GM23338 (cell line): ENCODE measurements at regions not wholly inside any gene's neighbourhood (a gene's known extent, or its start where the extent isn't known, plus 50 kb on each side); places are given as distances from the start of the nearest gene placed in this dataset.

Experiments used
- ATAC-seq: fragments of 200-7000 bp; cut with Tn5 transposase; 3 replicates; pipeline ENCODE4 v1.9.1; 2020
- DNase-seq: peaks from one replicate; pipeline ENCODE4 v3.0.0-alpha.2; 2015; ENCODE audit warnings: low spot score
- H2AFZ ChIP-seq: fragments of 200-600 bp; sonication (generic); 2 replicates; pipeline ENCODE4 v1.8.0; 2016; ENCODE audit warnings: antibody characterized with exemption, mild to moderate bottlenecking, moderate library complexity
- H3F3A ChIP-seq: fragments of 200-600 bp; sonication (generic); replicated peaks from 2 replicates; pipeline ENCODE4 v1.8.0; 2017; ENCODE audit warnings: antibody characterized with exemption, mixed run types, low read depth
- H3K27ac ChIP-seq: fragments of 200-600 bp; sonication (generic); 2 replicates; pipeline ENCODE4 v1.6.1; 2016; ENCODE audit warnings: low read depth
- H3K27me3 ChIP-seq: fragments of 200-600 bp; sonication (generic); 2 replicates; pipeline ENCODE4 v1.8.0; 2016; ENCODE audit warnings: mild to moderate bottlenecking, mixed run types, moderate library complexity; ENCODE audit not compliant: insufficient read depth
- H3K36me3 ChIP-seq: fragments of 200-600 bp; sonication (generic); 2 replicates; pipeline ENCODE4 v1.8.0; 2016; ENCODE audit warnings: mild to moderate bottlenecking; ENCODE audit not compliant: insufficient read depth
- H3K4me1 ChIP-seq: fragments of 200-600 bp; sonication (generic); 2 replicates; pipeline ENCODE4 v1.8.0; 2016; ENCODE audit warnings: mild to moderate bottlenecking, moderate library complexity; ENCODE audit not compliant: insufficient read depth
- H3K4me2 ChIP-seq: fragments of 200-600 bp; sonication (generic); 2 replicates; pipeline ENCODE4 v1.7.1; 2017; ENCODE audit warnings: mixed run types
- H3K4me3 ChIP-seq: fragments of 200-600 bp; sonication (generic); 2 replicates; pipeline ENCODE4 v1.6.1; 2016; ENCODE audit warnings: mixed run types
- H3K79me2 ChIP-seq: fragments of 200-600 bp; sonication (generic); replicated peaks from 2 replicates; pipeline ENCODE4 v1.8.0; 2017; ENCODE audit warnings: mild to moderate bottlenecking; ENCODE audit not compliant: insufficient read depth
- H3K9me2 ChIP-seq: fragments of 200-600 bp; sonication (generic); 2 replicates; pipeline ENCODE4 v1.8.0; 2017; ENCODE audit not compliant: insufficient read depth
- H4K20me1 ChIP-seq: fragments of 200-600 bp; sonication (generic); replicated peaks from 2 replicates; pipeline ENCODE4 v1.8.0; 2017; ENCODE audit warnings: mild to moderate bottlenecking; ENCODE audit not compliant: insufficient read depth
- H3K27ac Mint-ChIP-seq: 2 replicates; pipeline ENCODE4 v1.8.0; 2020; ENCODE audit warnings: inconsistent platforms, mild to moderate bottlenecking, moderate library complexity, mixed read lengths
- H3K27me3 Mint-ChIP-seq: 3 replicates; pipeline ENCODE4 v1.8.0; 2022; ENCODE audit warnings: low read depth, mild to moderate bottlenecking, moderate library complexity, mixed read lengths, inconsistent platforms; ENCODE audit not compliant: insufficient read depth, poor library complexity
- H3K36me3 Mint-ChIP-seq: 3 replicates; pipeline ENCODE4 v1.8.0; 2021; ENCODE audit warnings: low read depth, mild to moderate bottlenecking, inconsistent platforms, moderate library complexity, mixed read lengths
- H3K4me1 Mint-ChIP-seq: 3 replicates; pipeline ENCODE4 v1.8.0; 2020; ENCODE audit warnings: mild to moderate bottlenecking, inconsistent platforms, mixed read lengths
- H3K4me3 Mint-ChIP-seq: 3 replicates; pipeline ENCODE4 v1.8.0; 2021; ENCODE audit warnings: moderate library complexity, mild to moderate bottlenecking, inconsistent platforms, mixed read lengths
- H3K9me3 Mint-ChIP-seq: 3 replicates; pipeline ENCODE4 v1.8.0; 2020; ENCODE audit warnings: moderate library complexity, mild to moderate bottlenecking, inconsistent platforms, mixed read lengths
- CREB1 ChIP-seq: fragments of 250-450 bp; sonication (Bioruptor Pico); IDR thresholded peaks from 2 replicates; pipeline ENCODE4 v1.5.0; 2020; ENCODE audit warnings: low read depth, mild to moderate bottlenecking, moderate library complexity
- EZH2 ChIP-seq: fragments of 200-600 bp; sonication (generic); IDR thresholded peaks from one replicate; pipeline ENCODE4 v1.8.0; 2017; ENCODE audit warnings: antibody characterized with exemption, mild to moderate bottlenecking, low read depth; ENCODE audit not compliant: unreplicated experiment
- JUNB ChIP-seq: IDR thresholded peaks from one replicate; pipeline ENCODE4 v1.6.1; 2016; ENCODE audit warnings: antibody characterized with exemption; ENCODE audit not compliant: unreplicated experiment
- POLR2AphosphoS5 ChIP-seq: IDR thresholded peaks from 2 replicates; pipeline ENCODE4 v1.6.1; 2016; ENCODE audit warnings: antibody characterized with exemption, low read depth
- STAT1 ChIP-seq: IDR thresholded peaks from one replicate; pipeline ENCODE4 v1.6.1; 2016; ENCODE audit warnings: antibody characterized with exemption; ENCODE audit not compliant: unreplicated experiment
- ZNF331 ChIP-seq: fragments of 250-450 bp; sonication (Bioruptor Pico); IDR thresholded peaks from 2 replicates; pipeline ENCODE4 v1.5.0; 2020; ENCODE audit warnings: low read depth, mild to moderate bottlenecking, moderate library complexity
- ZNF462 ChIP-seq: fragments of 250-450 bp; sonication (Bioruptor Pico); IDR thresholded peaks from 2 replicates; pipeline ENCODE4 v1.5.0; 2020; ENCODE audit warnings: mild to moderate bottlenecking, moderate library complexity
- TF ChIP-seq, protein P1 (sequence below), 2 experiments: fragments of 200-600 bp in 1 of 2; sonication (generic) in 1 of 2; conservative IDR thresholded peaks; 2 replicates each; pipeline versions ENCODE4 v1.5.1 to v1.6.1; 2016 to 2017; ENCODE audit warnings: antibody characterized with exemption in 2 of 2, low read depth in 2 of 2, mild to moderate bottlenecking in 2 of 2, moderate library complexity in 1 of 2
- TF ChIP-seq, protein P2 (sequence below): IDR thresholded peaks from 2 replicates; pipeline ENCODE4 v1.6.1; 2016; ENCODE audit warnings: antibody characterized with exemption

GRCh38 chr6:21335591-21335990, 258.0 kb upstream of the SOX4 start:
- 0 out of 2 replicates have a peak, but pooled peaks cover 3% of the 10 kb centered on the region for H3K9me2 ChIP-seq
- Mint-ChIP-seq H3K27me3 (peaks cover 3% of the 10 kb centered on the region), H3K9me3 (peaks cover 4% of the 10 kb centered on the region; the same call in 2 of the 3 replicates), H3K27ac (no peak overlapping the region), H3K4me1 (no peaks in the 10 kb centered on the region), H3K4me3 (no peak overlapping the region), H3K36me3 (no peaks in the 10 kb centered on the region)
- H3K36me3 ChIP-seq, result no peaks in the 10 kb centered on the region
- H3F3A ChIP-seq, result no peaks in the 10 kb centered on the region
- no peaks in the 10 kb centered on the region for H4K20me1 ChIP-seq
- no peak for DNase-seq
- H3K4me1 ChIP-seq, result no peaks in the 10 kb centered on the region
- ATAC-seq, result no peak
- no peaks in the 10 kb centered on the region for H3K79me2 ChIP-seq
- H2AFZ ChIP-seq, result 0 out of 2 replicates have a peak overlapping the region, but pooled peaks have one; percentile 6
- H3K4me2 ChIP-seq, result no peak overlapping the region
- no peak overlapping the region for H3K27ac ChIP-seq
- H3K4me3 ChIP-seq, result no peak overlapping the region
- no peaks in the 10 kb centered on the region for H3K27me3 ChIP-seq
- TF ChIP-seq CREB1 (CRISPR knock-in tag), result no peak
- no peak for TF ChIP-seq POLR2AphosphoS5
- TF ChIP-seq EZH2, result no peak
- no peak for TF ChIP-seq STAT1
- no peak for TF ChIP-seq ZNF462
- TF ChIP-seq, protein P1, sequence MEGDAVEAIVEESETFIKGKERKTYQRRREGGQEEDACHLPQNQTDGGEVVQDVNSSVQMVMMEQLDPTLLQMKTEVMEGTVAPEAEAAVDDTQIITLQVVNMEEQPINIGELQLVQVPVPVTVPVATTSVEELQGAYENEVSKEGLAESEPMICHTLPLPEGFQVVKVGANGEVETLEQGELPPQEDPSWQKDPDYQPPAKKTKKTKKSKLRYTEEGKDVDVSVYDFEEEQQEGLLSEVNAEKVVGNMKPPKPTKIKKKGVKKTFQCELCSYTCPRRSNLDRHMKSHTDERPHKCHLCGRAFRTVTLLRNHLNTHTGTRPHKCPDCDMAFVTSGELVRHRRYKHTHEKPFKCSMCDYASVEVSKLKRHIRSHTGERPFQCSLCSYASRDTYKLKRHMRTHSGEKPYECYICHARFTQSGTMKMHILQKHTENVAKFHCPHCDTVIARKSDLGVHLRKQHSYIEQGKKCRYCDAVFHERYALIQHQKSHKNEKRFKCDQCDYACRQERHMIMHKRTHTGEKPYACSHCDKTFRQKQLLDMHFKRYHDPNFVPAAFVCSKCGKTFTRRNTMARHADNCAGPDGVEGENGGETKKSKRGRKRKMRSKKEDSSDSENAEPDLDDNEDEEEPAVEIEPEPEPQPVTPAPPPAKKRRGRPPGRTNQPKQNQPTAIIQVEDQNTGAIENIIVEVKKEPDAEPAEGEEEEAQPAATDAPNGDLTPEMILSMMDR (conservative IDR thresholded peaks at IDR 0.05; ENCODE audit: low read depth in 2 of 2), result no peak
- TF ChIP-seq ZNF331, result no peak
- TF ChIP-seq, protein P2, sequence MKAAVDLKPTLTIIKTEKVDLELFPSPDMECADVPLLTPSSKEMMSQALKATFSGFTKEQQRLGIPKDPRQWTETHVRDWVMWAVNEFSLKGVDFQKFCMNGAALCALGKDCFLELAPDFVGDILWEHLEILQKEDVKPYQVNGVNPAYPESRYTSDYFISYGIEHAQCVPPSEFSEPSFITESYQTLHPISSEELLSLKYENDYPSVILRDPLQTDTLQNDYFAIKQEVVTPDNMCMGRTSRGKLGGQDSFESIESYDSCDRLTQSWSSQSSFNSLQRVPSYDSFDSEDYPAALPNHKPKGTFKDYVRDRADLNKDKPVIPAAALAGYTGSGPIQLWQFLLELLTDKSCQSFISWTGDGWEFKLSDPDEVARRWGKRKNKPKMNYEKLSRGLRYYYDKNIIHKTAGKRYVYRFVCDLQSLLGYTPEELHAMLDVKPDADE, result no peak
- TF ChIP-seq JUNB, result no peak
